DND-41 (cell line): ENCODE measurements at regions not wholly inside any gene's neighbourhood (a gene's known extent, or its start where the extent isn't known, plus 50 kb on each side); places are given as distances from the start of the nearest gene placed in this dataset.

Experiments
- EZH2 ChIP-seq: IDR thresholded peaks from 3 replicates; pipeline ENCODE4 v1.6.1; 2012; ENCODE audit warnings: borderline replicate concordance, low read depth, mild to moderate bottlenecking, moderate library complexity, low read length, inconsistent platforms; ENCODE audit not compliant: severe bottlenecking
- TF ChIP-seq, protein P1 (sequence below): IDR thresholded peaks from 2 replicates; pipeline ENCODE4 v1.5.1; 2012; ENCODE audit warnings: borderline replicate concordance, low read length, moderate library complexity, mild to moderate bottlenecking; ENCODE audit not compliant: poor library complexity, severe bottlenecking; ENCODE audit errors: extremely low read depth

DNA sequence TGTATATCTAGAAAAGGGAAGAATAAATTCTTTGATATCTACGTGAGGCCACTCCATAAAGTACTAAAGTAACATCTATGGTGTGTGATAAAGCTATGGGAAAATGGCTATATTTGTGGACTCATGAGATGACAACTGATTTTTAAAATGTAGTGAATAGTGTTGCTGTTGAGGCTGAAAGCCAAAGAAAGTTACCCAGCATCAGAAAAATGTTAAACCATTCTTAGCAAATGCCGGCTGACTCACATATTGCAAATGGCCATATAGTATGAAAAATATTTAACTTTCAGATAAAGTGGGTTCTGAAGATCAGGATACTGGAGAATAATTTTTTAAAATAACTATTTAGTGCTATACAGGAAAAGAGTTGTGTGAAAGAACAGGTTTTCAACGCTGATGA is 129.9 kb upstream of the GRIK2 start:
- TF ChIP-seq EZH2, result no peak
- TF ChIP-seq, protein P1, sequence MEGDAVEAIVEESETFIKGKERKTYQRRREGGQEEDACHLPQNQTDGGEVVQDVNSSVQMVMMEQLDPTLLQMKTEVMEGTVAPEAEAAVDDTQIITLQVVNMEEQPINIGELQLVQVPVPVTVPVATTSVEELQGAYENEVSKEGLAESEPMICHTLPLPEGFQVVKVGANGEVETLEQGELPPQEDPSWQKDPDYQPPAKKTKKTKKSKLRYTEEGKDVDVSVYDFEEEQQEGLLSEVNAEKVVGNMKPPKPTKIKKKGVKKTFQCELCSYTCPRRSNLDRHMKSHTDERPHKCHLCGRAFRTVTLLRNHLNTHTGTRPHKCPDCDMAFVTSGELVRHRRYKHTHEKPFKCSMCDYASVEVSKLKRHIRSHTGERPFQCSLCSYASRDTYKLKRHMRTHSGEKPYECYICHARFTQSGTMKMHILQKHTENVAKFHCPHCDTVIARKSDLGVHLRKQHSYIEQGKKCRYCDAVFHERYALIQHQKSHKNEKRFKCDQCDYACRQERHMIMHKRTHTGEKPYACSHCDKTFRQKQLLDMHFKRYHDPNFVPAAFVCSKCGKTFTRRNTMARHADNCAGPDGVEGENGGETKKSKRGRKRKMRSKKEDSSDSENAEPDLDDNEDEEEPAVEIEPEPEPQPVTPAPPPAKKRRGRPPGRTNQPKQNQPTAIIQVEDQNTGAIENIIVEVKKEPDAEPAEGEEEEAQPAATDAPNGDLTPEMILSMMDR, result no peak
